Fibroblast of skin of right biceps (primary cell): ENCODE measurements at regions not wholly inside any gene's neighbourhood (a gene's known extent, or its start where the extent isn't known, plus 50 kb on each side); places are given as distances from the start of the nearest gene placed in this dataset.
A peak's percentile ranks its signal among the peaks of the same experiment; 100 is the strongest.
"Not testable (repeated sequence)": the region's sequence is repeated elsewhere in the genome, so short reads cannot be mapped to it uniquely, and the experiment has no call there.

Experiments
- DNase-seq: peaks from one replicate; pipeline ENCODE4 v3.0.0-alpha.2; 2013

GRCh38 chr11:134840165-134840564 lies 428.1 kb upstream of the B3GAT1 start:
- DNase-seq, result not testable (repeated sequence)

GRCh38 chr11:134838708-134839107 lies 426.7 kb upstream of the B3GAT1 start:
- DNase-seq, result no peak

GRCh38 chr11:134837887-134838232 lies 425.8 kb upstream of the B3GAT1 start:
- DNase-seq, result no peak

- DNase-seq, result no peak
These were observed 425.3 kb upstream of the B3GAT1 start for GRCh38 chr11:134837166-134837886.

GRCh38 chr11:134836561-134836960 lies 424.5 kb upstream of the B3GAT1 start:
- DNase-seq, result no peak

- DNase-seq, result no peak
These were observed 423.5 kb upstream of the B3GAT1 start for GRCh38 chr11:134835561-134835960.

- no peak for DNase-seq
These were observed 418.3 kb upstream of the B3GAT1 start for GRCh38 chr11:134830312-134830711.

- DNase-seq, result no peak
These were observed 411.9 kb upstream of the B3GAT1 start for GRCh38 chr11:134823970-134824369.

GRCh38 chr11:134822897-134823296 lies 410.9 kb upstream of the B3GAT1 start:
- DNase-seq, result no peak

GRCh38 chr11:134821422-134821821 lies 409.4 kb upstream of the B3GAT1 start:
- DNase-seq, result no peak

- no peak for DNase-seq
These were observed 407.0 kb upstream of the B3GAT1 start for GRCh38 chr11:134819041-134819440.

GRCh38 chr11:134818516-134818915 lies 406.5 kb upstream of the B3GAT1 start:
- no peak for DNase-seq

- DNase-seq, result no peak
These were observed 403.4 kb upstream of the B3GAT1 start for GRCh38 chr11:134815404-134815803.

GRCh38 chr11:134807997-134808396 lies 396.0 kb upstream of the B3GAT1 start:
- no peak for DNase-seq

- DNase-seq, result no peak
These were observed 390.6 kb upstream of the B3GAT1 start for GRCh38 chr11:134802598-134802997.

- DNase-seq, result peak; percentile 3
These were observed 390.1 kb upstream of the B3GAT1 start for GRCh38 chr11:134802116-134802515.

GRCh38 chr11:134801570-134801969 lies 389.5 kb upstream of the B3GAT1 start:
- no peak for DNase-seq

GRCh38 chr11:134800826-134801225 lies 388.8 kb upstream of the B3GAT1 start:
- no peak for DNase-seq

- no peak for DNase-seq
These were observed 388.1 kb upstream of the B3GAT1 start for GRCh38 chr11:134800130-134800529.

GRCh38 chr11:134799386-134799785 lies 387.3 kb upstream of the B3GAT1 start:
- DNase-seq, result no peak

GRCh38 chr11:134797411-134798089 lies 385.5 kb upstream of the B3GAT1 start:
- DNase-seq, result no peak

GRCh38 chr11:134795017-134795416 lies 383.0 kb upstream of the B3GAT1 start:
- DNase-seq, result no peak

- DNase-seq, result no peak
These were observed 382.1 kb upstream of the B3GAT1 start for GRCh38 chr11:134794192-134794591.

GRCh38 chr11:134792677-134793076 lies 380.6 kb upstream of the B3GAT1 start:
- DNase-seq, result no peak

- no peak for DNase-seq
These were observed 380.0 kb upstream of the B3GAT1 start for GRCh38 chr11:134792044-134792443.
